GM12878 (cell line): ENCODE measurements at regions not wholly inside any gene's neighbourhood (a gene's known extent, or its start where the extent isn't known, plus 50 kb on each side); places are given as distances from the start of the nearest gene placed in this dataset.

Source experiments
- CBX5 ChIP-seq: sonication (generic); IDR thresholded peaks from 2 replicates; pipeline ENCODE4 v1.6.1; 2016; ENCODE audit warnings: low read depth, moderate library complexity, mild to moderate bottlenecking, inconsistent platforms
- CTCF ChIP-seq, 3 experiments: IDR thresholded peaks in 2 of 3; conservative IDR thresholded peaks in 1 of 3; 2 replicates each; pipeline ENCODE4 v1.5.1; 2011; ENCODE audit warnings: low read depth in 3 of 3, low read length in 3 of 3, mild to moderate bottlenecking in 3 of 3, control low read depth in 2 of 3, moderate library complexity in 2 of 3, inconsistent platforms in 1 of 3, mixed read lengths in 1 of 3; ENCODE audit not compliant: control insufficient read depth in 2 of 3, insufficient read depth in 1 of 3; ENCODE audit errors: extremely low read depth in 1 of 3
- ESRRA ChIP-seq: IDR thresholded peaks from 2 replicates; pipeline ENCODE4 v1.6.1; 2012; ENCODE audit warnings: mild to moderate bottlenecking, low read length, improper control_type of control experiment
- JUNB ChIP-seq: IDR thresholded peaks from 2 replicates; pipeline ENCODE4 v1.6.1; 2016; ENCODE audit warnings: antibody characterized with exemption, mild to moderate bottlenecking
- LARP7 ChIP-seq: fragments of 450-650 bp; IDR thresholded peaks from 2 replicates; pipeline ENCODE4 v1.6.1; 2017; ENCODE audit warnings: mild to moderate bottlenecking
- NRF1 ChIP-seq: conservative IDR thresholded peaks from 2 replicates; pipeline ENCODE4 v1.6.1; 2011; ENCODE audit warnings: mild to moderate bottlenecking, low read depth, low read length, improper control_type of control experiment
- POLR2A ChIP-seq: IDR thresholded peaks from 2 replicates; pipeline ENCODE4 v1.6.1; 2011; ENCODE audit warnings: low read depth, mild to moderate bottlenecking, low read length
- SMC3 ChIP-seq: IDR thresholded peaks from 2 replicates; pipeline ENCODE4 v1.6.1; 2011; ENCODE audit warnings: low read length, improper control_type of control experiment, borderline replicate concordance
- SUPT20H ChIP-seq: IDR thresholded peaks from 2 replicates; pipeline ENCODE4 v1.6.1; 2011; ENCODE audit warnings: low read depth, mild to moderate bottlenecking, low read length, moderate library complexity, borderline replicate concordance; ENCODE audit not compliant: control insufficient read depth
- SUZ12 ChIP-seq: fragments of 200-600 bp; sonication (generic); IDR thresholded peaks from one replicate; pipeline ENCODE4 v1.6.1; 2018; ENCODE audit warnings: antibody characterized with exemption, mild to moderate bottlenecking; ENCODE audit not compliant: unreplicated experiment
- ZBTB33 ChIP-seq: fragments of 450-650 bp; IDR thresholded peaks from 2 replicates; pipeline ENCODE4 v1.6.1; 2017; ENCODE audit warnings: mild to moderate bottlenecking
- TF ChIP-seq, protein P1 (sequence below): IDR thresholded peaks from 2 replicates; pipeline ENCODE4 v1.6.1; 2012; ENCODE audit warnings: low read depth, low read length, improper control_type of control experiment

GRCh38 chr1:118811156-118811555, 177.0 kb downstream of the TBX15 start:
- no peak for TF ChIP-seq POLR2A
- no peak for TF ChIP-seq SUPT20H
- no peak for TF ChIP-seq ESRRA
- TF ChIP-seq CTCF (IDR thresholded peaks at IDR 0.05 in 2 of 3, conservative IDR thresholded peaks at IDR 0.05 in 1 of 3; ENCODE audit: control insufficient read depth in 2 of 3, extremely low read depth in 1 of 3, insufficient read depth in 1 of 3, low read depth in 3 of 3, low read length in 3 of 3), result no peak
- TF ChIP-seq SUZ12, result no peak
- no peak for TF ChIP-seq CBX5
- no peak for TF ChIP-seq JUNB
- TF ChIP-seq SMC3, result no peak
- no peak for TF ChIP-seq LARP7
- no peak for TF ChIP-seq NRF1
- TF ChIP-seq ZBTB33, result no peak
- TF ChIP-seq, protein P1, sequence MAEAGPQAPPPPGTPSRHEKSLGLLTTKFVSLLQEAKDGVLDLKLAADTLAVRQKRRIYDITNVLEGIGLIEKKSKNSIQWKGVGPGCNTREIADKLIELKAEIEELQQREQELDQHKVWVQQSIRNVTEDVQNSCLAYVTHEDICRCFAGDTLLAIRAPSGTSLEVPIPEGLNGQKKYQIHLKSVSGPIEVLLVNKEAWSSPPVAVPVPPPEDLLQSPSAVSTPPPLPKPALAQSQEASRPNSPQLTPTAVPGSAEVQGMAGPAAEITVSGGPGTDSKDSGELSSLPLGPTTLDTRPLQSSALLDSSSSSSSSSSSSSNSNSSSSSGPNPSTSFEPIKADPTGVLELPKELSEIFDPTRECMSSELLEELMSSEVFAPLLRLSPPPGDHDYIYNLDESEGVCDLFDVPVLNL, result no peak
